Breast epithelium (tissue), 3 donors: ENCODE measurements at regions not wholly inside any gene's neighbourhood (a gene's known extent, or its start where the extent isn't known, plus 50 kb on each side); places are given as distances from the start of the nearest gene placed in this dataset.
"Not testable (repeated sequence)": the region's sequence is repeated elsewhere in the genome, so short reads cannot be mapped to it uniquely, and the experiment has no call there.

Source experiments
- CTCF ChIP-seq, 3 donors: fragments of 450-650 bp; IDR thresholded peaks; one replicate each; pipeline ENCODE4 v1.5.1; 2016 to 2017; ENCODE audit warnings: antibody characterized with exemption in 3 of 3, mild to moderate bottlenecking in 3 of 3, moderate library complexity in 3 of 3
- POLR2AphosphoS5 ChIP-seq, 3 donors: sonication (generic); formaldehyde crosslinking; IDR thresholded peaks; one replicate each; pipeline ENCODE4 v1.6.1; 2017; ENCODE audit warnings: antibody characterized with exemption in 3 of 3

GRCh38 chr2:6198370-6198919 lies 506.3 kb downstream of the SOX11 start:
- not testable (repeated sequence) for TF ChIP-seq CTCF, POLR2AphosphoS5 (IDR thresholded peaks at IDR 0.05)
